ENCODE measurements at regions not wholly inside any gene's neighbourhood (a gene's known extent, or its start where the extent isn't known, plus 50 kb on each side); places are given as distances from the start of the nearest gene placed in this dataset.

DNA sequence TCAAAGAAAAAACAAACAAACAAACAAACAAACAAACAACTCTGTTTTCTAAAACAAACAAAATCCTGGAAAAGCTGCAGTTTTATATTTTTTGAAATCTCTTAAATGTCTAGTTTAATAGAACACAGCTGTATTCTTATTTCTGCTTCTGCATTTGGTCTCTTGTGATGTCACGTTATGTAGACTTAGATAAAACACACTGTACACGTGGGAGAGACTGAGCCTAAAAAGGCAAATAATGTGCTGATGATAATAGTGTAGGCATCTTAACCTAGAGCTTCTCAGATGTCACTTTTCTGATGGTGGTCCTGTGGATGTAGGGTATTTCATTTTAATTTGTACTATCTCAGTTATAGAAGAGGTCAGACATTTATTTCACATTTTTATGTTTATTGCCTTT lies 261.7 kb downstream of the UTRN start (continued):
- TF ChIP-seq, protein P1, sequence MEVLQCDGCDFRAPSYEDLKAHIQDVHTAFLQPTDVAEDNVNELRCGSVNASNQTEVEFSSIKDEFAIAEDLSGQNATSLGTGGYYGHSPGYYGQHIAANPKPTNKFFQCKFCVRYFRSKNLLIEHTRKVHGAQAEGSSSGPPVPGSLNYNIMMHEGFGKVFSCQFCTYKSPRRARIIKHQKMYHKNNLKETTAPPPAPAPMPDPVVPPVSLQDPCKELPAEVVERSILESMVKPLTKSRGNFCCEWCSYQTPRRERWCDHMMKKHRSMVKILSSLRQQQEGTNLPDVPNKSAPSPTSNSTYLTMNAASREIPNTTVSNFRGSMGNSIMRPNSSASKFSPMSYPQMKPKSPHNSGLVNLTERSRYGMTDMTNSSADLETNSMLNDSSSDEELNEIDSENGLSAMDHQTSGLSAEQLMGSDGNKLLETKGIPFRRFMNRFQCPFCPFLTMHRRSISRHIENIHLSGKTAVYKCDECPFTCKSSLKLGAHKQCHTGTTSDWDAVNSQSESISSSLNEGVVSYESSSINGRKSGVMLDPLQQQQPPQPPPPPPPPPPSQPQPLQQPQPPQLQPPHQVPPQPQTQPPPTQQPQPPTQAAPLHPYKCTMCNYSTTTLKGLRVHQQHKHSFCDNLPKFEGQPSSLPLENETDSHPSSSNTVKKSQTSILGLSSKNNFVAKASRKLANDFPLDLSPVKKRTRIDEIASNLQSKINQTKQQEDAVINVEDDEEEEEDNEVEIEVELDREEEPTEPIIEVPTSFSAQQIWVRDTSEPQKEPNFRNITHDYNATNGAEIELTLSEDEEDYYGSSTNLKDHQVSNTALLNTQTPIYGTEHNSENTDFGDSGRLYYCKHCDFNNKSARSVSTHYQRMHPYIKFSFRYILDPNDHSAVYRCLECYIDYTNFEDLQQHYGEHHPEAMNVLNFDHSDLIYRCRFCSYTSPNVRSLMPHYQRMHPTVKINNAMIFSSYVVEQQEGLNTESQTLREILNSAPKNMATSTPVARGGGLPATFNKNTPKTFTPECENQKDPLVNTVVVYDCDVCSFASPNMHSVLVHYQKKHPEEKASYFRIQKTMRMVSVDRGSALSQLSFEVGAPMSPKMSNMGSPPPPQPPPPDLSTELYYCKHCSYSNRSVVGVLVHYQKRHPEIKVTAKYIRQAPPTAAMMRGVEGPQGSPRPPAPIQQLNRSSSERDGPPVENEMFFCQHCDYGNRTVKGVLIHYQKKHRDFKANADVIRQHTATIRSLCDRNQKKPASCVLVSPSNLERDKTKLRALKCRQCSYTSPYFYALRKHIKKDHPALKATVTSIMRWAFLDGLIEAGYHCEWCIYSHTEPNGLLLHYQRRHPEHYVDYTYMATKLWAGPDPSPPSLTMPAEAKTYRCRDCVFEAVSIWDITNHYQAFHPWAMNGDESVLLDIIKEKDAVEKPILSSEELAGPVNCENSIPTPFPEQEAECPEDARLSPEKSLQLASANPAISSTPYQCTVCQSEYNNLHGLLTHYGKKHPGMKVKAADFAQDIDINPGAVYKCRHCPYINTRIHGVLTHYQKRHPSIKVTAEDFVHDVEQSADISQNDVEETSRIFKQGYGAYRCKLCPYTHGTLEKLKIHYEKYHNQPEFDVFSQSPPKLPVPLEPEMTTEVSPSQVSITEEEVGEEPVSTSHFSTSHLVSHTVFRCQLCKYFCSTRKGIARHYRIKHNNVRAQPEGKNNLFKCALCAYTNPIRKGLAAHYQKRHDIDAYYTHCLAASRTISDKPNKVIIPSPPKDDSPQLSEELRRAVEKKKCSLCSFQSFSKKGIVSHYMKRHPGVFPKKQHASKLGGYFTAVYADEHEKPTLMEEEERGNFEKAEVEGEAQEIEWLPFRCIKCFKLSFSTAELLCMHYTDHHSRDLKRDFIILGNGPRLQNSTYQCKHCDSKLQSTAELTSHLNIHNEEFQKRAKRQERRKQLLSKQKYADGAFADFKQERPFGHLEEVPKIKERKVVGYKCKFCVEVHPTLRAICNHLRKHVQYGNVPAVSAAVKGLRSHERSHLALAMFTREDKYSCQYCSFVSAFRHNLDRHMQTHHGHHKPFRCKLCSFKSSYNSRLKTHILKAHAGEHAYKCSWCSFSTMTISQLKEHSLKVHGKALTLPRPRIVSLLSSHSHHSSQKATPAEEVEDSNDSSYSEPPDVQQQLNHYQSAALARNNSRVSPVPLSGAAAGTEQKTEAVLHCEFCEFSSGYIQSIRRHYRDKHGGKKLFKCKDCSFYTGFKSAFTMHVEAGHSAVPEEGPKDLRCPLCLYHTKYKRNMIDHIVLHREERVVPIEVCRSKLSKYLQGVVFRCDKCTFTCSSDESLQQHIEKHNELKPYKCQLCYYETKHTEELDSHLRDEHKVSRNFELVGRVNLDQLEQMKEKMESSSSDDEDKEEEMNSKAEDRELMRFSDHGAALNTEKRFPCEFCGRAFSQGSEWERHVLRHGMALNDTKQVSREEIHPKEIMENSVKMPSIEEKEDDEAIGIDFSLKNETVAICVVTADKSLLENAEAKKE (CRISPR knock-in tag; IDR thresholded peaks at IDR 0.05), result no peak
- TF ChIP-seq ETS1 (IDR thresholded peaks at IDR 0.05) (no peak), CREB1 (CRISPR knock-in tag; IDR thresholded peaks at IDR 0.05; ENCODE audit: low read depth) (no peak), ZNF114 (CRISPR knock-in tag; IDR thresholded peaks at IDR 0.05) (no peak)

- Histone ChIP-seq H3K27me3 (ENCODE audit: insufficient read depth) (no peaks in the 10 kb centered on the region), H3F3A (replicated peaks; ENCODE audit: low read depth) (no peaks in the 10 kb centered on the region), H2AFZ (no peak overlapping the region), H3K4me2 (no peak overlapping the region), H3K27ac (ENCODE audit: low read depth) (no peak overlapping the region), H3K9me2 (ENCODE audit: insufficient read depth) (no peaks in the 10 kb centered on the region), H3K79me2 (replicated peaks; ENCODE audit: insufficient read depth) (no peaks in the 10 kb centered on the region), H3K4me1 (ENCODE audit: insufficient read depth) (peaks cover 10% of the 10 kb centered on the region; the same call in 1 of the 2 replicates), H3K4me3 (no peak overlapping the region), H4K20me1 (replicated peaks; ENCODE audit: insufficient read depth) (no peaks in the 10 kb centered on the region), H3K36me3 (ENCODE audit: insufficient read depth) (no peaks in the 10 kb centered on the region)
- Mint-ChIP-seq H3K27me3 (ENCODE audit: insufficient read depth, low read depth, poor library complexity) (peaks cover 2% of the 10 kb centered on the region), H3K36me3 (ENCODE audit: low read depth) (peaks cover 31% of the 10 kb centered on the region), H3K4me1 (peaks cover 12% of the 10 kb centered on the region), H3K4me3 (no peak overlapping the region), H3K27ac (no peak overlapping the region), H3K9me3 (no peaks in the 10 kb centered on the region; the same call in 2 of the 3 replicates)
- DNase-seq (ENCODE audit: low spot score) (no peak), ATAC-seq (no peak)
- TF ChIP-seq EZH2 (IDR thresholded peaks at IDR 0.05; ENCODE audit: low read depth, unreplicated experiment), result no peak
- TF ChIP-seq POLR2AphosphoS5 (IDR thresholded peaks at IDR 0.05; ENCODE audit: low read depth), result no peak
- no peak for TF ChIP-seq ETS1 (IDR thresholded peaks at IDR 0.05)
- no peak for TF ChIP-seq CREB1 (CRISPR knock-in tag; IDR thresholded peaks at IDR 0.05; ENCODE audit: low read depth)
- TF ChIP-seq ZNF331 (CRISPR knock-in tag; IDR thresholded peaks at IDR 0.05; ENCODE audit: low read depth), result no peak
- no peak for TF ChIP-seq JUNB (IDR thresholded peaks at IDR 0.05; ENCODE audit: unreplicated experiment)
- TF ChIP-seq ZNF114 (CRISPR knock-in tag; IDR thresholded peaks at IDR 0.05), result no peak
- TF ChIP-seq NANOG (IDR thresholded peaks at IDR 0.05; ENCODE audit: borderline replicate concordance), result no peak
- TF ChIP-seq, protein P2, sequence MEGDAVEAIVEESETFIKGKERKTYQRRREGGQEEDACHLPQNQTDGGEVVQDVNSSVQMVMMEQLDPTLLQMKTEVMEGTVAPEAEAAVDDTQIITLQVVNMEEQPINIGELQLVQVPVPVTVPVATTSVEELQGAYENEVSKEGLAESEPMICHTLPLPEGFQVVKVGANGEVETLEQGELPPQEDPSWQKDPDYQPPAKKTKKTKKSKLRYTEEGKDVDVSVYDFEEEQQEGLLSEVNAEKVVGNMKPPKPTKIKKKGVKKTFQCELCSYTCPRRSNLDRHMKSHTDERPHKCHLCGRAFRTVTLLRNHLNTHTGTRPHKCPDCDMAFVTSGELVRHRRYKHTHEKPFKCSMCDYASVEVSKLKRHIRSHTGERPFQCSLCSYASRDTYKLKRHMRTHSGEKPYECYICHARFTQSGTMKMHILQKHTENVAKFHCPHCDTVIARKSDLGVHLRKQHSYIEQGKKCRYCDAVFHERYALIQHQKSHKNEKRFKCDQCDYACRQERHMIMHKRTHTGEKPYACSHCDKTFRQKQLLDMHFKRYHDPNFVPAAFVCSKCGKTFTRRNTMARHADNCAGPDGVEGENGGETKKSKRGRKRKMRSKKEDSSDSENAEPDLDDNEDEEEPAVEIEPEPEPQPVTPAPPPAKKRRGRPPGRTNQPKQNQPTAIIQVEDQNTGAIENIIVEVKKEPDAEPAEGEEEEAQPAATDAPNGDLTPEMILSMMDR (conservative IDR thresholded peaks at IDR 0.05; ENCODE audit: low read depth in 2 of 2), result no peak
- no peak for TF ChIP-seq STAT1 (IDR thresholded peaks at IDR 0.05; ENCODE audit: unreplicated experiment)
- TF ChIP-seq REST (IDR thresholded peaks at IDR 0.05; ENCODE audit: unreplicated experiment), result no peak
Observed at GRCh38 chr6:144547409-144547808, 262.3 kb downstream of the UTRN start.

All from GM23338 (cell line).